ENCODE measurements at regions not wholly inside any gene's neighbourhood (a gene's known extent, or its start where the extent isn't known, plus 50 kb on each side); places are given as distances from the start of the nearest gene placed in this dataset.

DNA sequence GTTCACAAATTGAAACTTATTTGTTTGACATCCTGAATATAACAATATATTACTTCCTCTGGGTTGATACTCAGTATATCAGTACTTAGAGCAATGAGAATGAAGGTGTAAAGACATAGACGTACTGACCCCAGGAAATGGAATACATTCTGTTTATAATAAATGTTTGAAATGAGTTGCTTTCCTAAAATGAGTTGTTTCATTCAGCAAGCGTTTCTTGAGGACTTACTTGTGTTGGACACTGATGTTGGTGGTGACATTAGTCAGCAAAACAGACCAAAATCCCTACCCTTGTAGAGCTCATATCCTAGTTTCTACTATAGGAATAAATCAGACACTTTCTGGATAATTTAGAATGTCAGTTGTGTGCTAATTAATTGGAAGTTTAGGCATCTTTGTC, 184.3 kb downstream of the ZDHHC21 start:
- no peaks in the 10 kb centered on the region for H3K79me2 ChIP-seq (ENCODE audit: control insufficient read depth, insufficient read depth, low read length)
- no TSS peak for BruUV-seq (replicated peaks)
- TF ChIP-seq, protein P1, sequence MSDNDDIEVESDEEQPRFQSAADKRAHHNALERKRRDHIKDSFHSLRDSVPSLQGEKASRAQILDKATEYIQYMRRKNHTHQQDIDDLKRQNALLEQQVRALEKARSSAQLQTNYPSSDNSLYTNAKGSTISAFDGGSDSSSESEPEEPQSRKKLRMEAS (IDR thresholded peaks at IDR 0.05; ENCODE audit: insufficient read depth, insufficient read length): no peak
- TF ChIP-seq GATA2 (IDR thresholded peaks at IDR 0.05; ENCODE audit: insufficient read depth, insufficient read length, low read depth, low read length) (no peak), POLR2AphosphoS5 (IDR thresholded peaks at IDR 0.05; ENCODE audit: insufficient read depth, low read depth, low read length) (no peak), FOS (IDR thresholded peaks at IDR 0.05; ENCODE audit: borderline replicate concordance, insufficient read depth, low read length) (no peak), MYC (IDR thresholded peaks at IDR 0.05; ENCODE audit: low read depth, low read length) (no peak), EZH2 (IDR thresholded peaks at IDR 0.05; ENCODE audit: borderline replicate concordance, low read depth, low read length, severe bottlenecking) (no peak), JUN (IDR thresholded peaks at IDR 0.05; ENCODE audit: borderline replicate concordance, insufficient read depth, insufficient read length, low read depth) (no peak), POLR2A (IDR thresholded peaks at IDR 0.05; ENCODE audit: low read depth, low read length) (no peak)
- TF ChIP-seq, protein P2, sequence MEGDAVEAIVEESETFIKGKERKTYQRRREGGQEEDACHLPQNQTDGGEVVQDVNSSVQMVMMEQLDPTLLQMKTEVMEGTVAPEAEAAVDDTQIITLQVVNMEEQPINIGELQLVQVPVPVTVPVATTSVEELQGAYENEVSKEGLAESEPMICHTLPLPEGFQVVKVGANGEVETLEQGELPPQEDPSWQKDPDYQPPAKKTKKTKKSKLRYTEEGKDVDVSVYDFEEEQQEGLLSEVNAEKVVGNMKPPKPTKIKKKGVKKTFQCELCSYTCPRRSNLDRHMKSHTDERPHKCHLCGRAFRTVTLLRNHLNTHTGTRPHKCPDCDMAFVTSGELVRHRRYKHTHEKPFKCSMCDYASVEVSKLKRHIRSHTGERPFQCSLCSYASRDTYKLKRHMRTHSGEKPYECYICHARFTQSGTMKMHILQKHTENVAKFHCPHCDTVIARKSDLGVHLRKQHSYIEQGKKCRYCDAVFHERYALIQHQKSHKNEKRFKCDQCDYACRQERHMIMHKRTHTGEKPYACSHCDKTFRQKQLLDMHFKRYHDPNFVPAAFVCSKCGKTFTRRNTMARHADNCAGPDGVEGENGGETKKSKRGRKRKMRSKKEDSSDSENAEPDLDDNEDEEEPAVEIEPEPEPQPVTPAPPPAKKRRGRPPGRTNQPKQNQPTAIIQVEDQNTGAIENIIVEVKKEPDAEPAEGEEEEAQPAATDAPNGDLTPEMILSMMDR (IDR thresholded peaks at IDR 0.05; ENCODE audit: extremely low read depth in 1 of 2, insufficient read depth in 1 of 2, low read depth in 1 of 2, low read length in 2 of 2): no peak
- ChIA-PET POLR2A (no interaction called here), CTCF (no interaction called here)
- H3K4me2 ChIP-seq (ENCODE audit: insufficient read depth, low read length): no peak overlapping the region
- intact Hi-C loops (cut with micrococcal nuclease) (no loop called here), dilution Hi-C loops (cut with MboI; ENCODE audit: extremely low pct_ligation_motif_present, low sequenced_read_pairs) (no loop called here)
- H2AFZ ChIP-seq (ENCODE audit: low read depth, low read length): no peak overlapping the region
- H3K4me1 ChIP-seq (ENCODE audit: control insufficient read depth, extremely low read depth, insufficient read depth, low read length): no peaks in the 10 kb centered on the region
- FAIRE-seq: no peak
- no peak overlapping the region for H3K27ac ChIP-seq (ENCODE audit: insufficient read depth, low read depth, low read length)
- DNase-seq (ENCODE audit: low read depth, low spot score): no peak
- no peak overlapping the region for H3K4me3 ChIP-seq (replicated peaks in 1 of 3; ENCODE audit: insufficient read depth in 1 of 3, low read depth in 1 of 3, low read length in 3 of 3)
- no peaks in the 10 kb centered on the region for H3K9me3 ChIP-seq (replicated peaks; ENCODE audit: control insufficient read depth, insufficient read depth, low read length)
- H3K36me3 ChIP-seq (ENCODE audit: control insufficient read depth in 2 of 2, extremely low read depth in 1 of 2, insufficient read depth in 2 of 2, low read length in 2 of 2): no peaks in the 10 kb centered on the region
- no peak overlapping the region for H3K9ac ChIP-seq (replicated peaks; ENCODE audit: extremely low read depth, insufficient read depth, low read length)
- no peaks in the 10 kb centered on the region for H4K20me1 ChIP-seq (replicated peaks; ENCODE audit: control insufficient read depth, extremely low read depth, insufficient read depth, low read length)
- H3K9me1 ChIP-seq (replicated peaks; ENCODE audit: control insufficient read depth, extremely low read depth, insufficient read depth, low read length): no peaks in the 10 kb centered on the region
- peaks cover 0 to 5% of the 10 kb centered on the region in 2 experiments for H3K27me3 ChIP-seq (ENCODE audit: control insufficient read depth in 2 of 2, insufficient read depth in 2 of 2, low read length in 2 of 2)
